Activated T-cell treated with anti-CD3 and anti-CD28 coated beads, Interleukin-2, amount 50 U/mL, for 72 hours (primary cell): ENCODE measurements at regions not wholly inside any gene's neighbourhood (a gene's known extent, or its start where the extent isn't known, plus 50 kb on each side); places are given as distances from the start of the nearest gene placed in this dataset.
"Not testable (repeated sequence)": the region's sequence is repeated elsewhere in the genome, so short reads cannot be mapped to it uniquely, and the experiment has no call there.

Experiments
- ATAC-seq, 2 donors: fragments of 150-1000 bp; cut with Tn5 transposase; replicated peaks in 1 of 2; 2 replicates each; pipeline ENCODE4 v1.10.0; 2021; ENCODE audit warnings: moderate library complexity in 2 of 2, mild to moderate bottlenecking in 1 of 2
- DNase-seq, 2 donors: peaks; one replicate each; pipeline ENCODE4 v3.0.0; 2021 to 2022; ENCODE audit warnings: mixed read lengths in 1 of 2
- H3K27ac Mint-ChIP-seq: one replicate; pipeline ENCODE4 v1.8.0; 2022; ENCODE audit warnings: mild to moderate bottlenecking, moderate library complexity, mixed read lengths
- H3K27me3 Mint-ChIP-seq: one replicate; pipeline ENCODE4 v1.8.0; 2022; ENCODE audit warnings: low read depth, mixed read lengths
- H3K36me3 Mint-ChIP-seq, 2 donors: one replicate each; pipeline ENCODE4 v1.8.0; 2022; ENCODE audit warnings: mixed read lengths in 2 of 2, mild to moderate bottlenecking in 1 of 2; ENCODE audit not compliant: insufficient read depth in 2 of 2
- H3K4me1 Mint-ChIP-seq: one replicate; pipeline ENCODE4 v1.8.0; 2022; ENCODE audit warnings: low read depth, mixed read lengths
- H3K4me3 Mint-ChIP-seq, 2 donors: one replicate each; pipeline ENCODE4 v1.8.0; 2022; ENCODE audit warnings: mild to moderate bottlenecking in 2 of 2, mixed read lengths in 2 of 2, moderate library complexity in 2 of 2
- H3K9me3 Mint-ChIP-seq, 2 donors: one replicate each; pipeline ENCODE4 v1.8.0; 2022; ENCODE audit warnings: mixed read lengths in 2 of 2

DNA sequence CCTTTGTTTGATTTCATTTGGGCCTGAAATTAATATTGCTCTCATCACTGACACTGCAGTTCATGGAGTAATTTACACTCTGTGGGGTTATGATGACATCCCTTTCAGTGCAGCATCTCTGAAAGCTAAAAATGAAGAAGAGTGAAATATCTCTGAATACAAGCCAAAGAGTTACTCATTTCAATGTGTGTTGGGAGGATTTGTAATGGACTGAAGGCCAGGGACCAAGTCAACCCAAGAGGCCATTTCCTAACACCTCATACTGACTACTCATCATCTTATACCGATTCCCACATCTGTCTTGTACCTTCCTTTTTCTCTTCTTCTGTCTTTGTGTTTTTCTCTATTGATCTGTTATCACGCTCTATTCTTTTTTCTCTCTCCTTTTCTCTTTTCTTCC is 374.4 kb upstream of the FRG1 start:
- H3K9me3 Mint-ChIP-seq, H3K4me1 Mint-ChIP-seq, ATAC-seq, H3K27me3 Mint-ChIP-seq, H3K27ac Mint-ChIP-seq, DNase-seq, H3K4me3 Mint-ChIP-seq, H3K36me3 Mint-ChIP-seq: not testable (repeated sequence)

DNA sequence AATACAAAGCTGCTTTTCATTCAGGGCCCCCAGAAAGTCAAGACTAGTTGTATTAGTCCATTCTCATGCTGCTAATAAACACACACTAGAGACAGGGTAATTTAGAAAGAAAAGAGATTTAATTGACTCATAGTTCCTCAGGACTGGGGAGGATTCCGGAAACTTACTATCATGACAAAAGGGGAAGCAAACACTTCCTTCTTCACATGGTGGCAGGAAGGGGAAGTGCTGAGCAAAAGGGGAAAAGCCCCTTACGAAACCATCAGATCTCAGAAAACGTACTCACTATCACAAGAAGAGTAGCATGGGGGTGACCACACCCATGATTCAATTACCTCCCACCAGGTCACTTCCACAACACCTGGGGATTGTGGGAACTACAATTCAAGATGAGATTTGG is 373.8 kb upstream of the FRG1 start:
- not testable (repeated sequence) for H3K4me3 Mint-ChIP-seq, H3K27me3 Mint-ChIP-seq, H3K36me3 Mint-ChIP-seq, H3K4me1 Mint-ChIP-seq, DNase-seq, H3K9me3 Mint-ChIP-seq, ATAC-seq, H3K27ac Mint-ChIP-seq

DNA sequence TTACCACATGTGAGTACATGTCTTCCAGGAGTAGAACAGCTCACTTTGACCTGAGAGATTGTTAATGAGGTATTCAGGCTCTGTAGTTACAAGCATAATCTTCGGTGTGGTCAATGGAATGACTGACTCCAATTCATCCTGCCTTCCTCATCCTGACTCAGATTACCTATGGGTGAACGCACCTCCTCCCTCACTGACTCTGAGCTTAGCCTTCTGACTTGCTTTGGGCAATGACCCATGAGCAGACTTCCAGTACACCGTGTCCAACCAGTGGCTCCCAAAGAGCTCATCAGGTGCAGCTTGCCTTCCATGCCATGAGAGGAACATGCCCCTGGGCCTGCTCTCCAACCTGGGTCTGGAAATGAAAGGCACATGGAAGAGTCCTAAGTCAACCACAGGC is 361.0 kb upstream of the FRG1 start:
- DNase-seq, H3K9me3 Mint-ChIP-seq, H3K4me3 Mint-ChIP-seq, H3K27ac Mint-ChIP-seq, H3K36me3 Mint-ChIP-seq, ATAC-seq, H3K4me1 Mint-ChIP-seq, H3K27me3 Mint-ChIP-seq: not testable (repeated sequence)

DNA sequence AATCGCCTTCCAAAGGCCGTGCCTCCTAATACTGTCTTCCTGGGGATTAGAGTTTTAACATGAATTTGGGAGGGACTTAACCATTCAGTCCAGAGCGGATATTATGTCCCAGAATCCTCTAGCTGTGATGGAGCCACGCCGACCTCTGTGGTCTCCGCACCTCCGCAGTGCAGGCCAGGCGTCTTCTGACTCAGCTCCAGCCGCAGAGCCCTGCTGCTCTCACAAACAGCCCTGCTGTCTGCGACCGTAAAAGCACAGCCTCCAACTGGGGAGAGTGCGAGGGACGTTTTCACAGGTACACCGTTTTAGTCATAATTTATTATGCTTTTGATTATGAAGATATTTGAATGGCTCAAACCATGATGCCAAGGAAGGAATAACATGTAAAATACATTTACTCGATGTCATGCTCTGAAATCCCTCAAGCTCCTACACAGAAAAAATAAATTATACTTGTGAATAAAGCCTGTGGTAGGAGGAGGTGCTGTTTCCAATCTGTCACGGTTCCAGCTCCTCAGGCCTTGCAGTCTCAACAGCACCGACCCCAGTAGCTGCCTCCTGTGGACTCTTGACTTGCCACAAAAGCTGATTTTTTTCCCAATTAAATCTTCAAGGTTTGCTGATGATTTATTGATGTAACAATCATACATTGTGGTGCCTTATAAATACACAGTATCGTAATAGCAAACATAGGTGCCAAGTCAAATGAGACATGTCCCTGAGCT is 353.6 kb upstream of the FRG1 start:
- not testable (repeated sequence) for H3K36me3 Mint-ChIP-seq, H3K4me1 Mint-ChIP-seq, H3K27me3 Mint-ChIP-seq, H3K9me3 Mint-ChIP-seq, H3K27ac Mint-ChIP-seq, DNase-seq, H3K4me3 Mint-ChIP-seq, ATAC-seq

DNA sequence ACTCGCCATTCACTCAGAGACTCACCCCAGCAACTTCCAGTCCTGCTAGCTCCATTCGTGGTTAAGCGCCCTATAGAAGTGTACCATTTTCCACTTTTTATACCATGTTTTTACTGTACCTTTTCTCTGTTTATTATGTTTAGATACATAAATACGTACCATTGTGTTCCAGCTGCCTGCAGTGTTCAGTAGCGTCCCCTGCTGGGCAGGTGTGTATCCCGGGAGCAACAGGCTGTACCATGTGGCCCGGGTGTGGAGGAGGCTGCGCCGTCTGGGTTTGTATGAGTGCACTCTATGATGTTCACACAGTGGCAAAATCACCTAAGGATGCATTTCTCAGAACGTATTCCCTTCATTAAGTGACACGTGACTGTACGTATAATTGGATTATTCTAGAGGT is 351.5 kb upstream of the FRG1 start:
- not testable (repeated sequence) for H3K4me1 Mint-ChIP-seq, H3K9me3 Mint-ChIP-seq, H3K27ac Mint-ChIP-seq, ATAC-seq, H3K36me3 Mint-ChIP-seq, DNase-seq, H3K27me3 Mint-ChIP-seq, H3K4me3 Mint-ChIP-seq

DNA sequence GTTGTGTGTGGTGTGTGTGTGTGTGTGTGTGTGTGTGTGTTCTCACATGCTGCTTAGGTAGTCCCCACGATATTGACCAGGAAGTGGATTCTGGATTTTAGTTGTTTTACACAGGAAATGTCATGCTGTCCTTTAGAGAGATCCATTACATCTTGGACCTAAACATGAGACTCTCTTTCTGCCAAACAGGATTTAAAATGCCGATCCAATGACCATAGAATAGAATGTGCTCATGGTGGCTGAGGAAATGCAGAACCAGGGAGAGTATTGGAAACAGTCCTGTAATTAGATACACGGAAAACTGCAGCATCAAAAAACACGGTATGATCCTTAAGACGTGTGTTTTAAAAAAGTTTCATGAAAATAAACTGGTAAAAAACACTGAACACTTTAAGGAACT is 347.8 kb upstream of the FRG1 start:
- Mint-ChIP-seq H3K27ac (no peak overlapping the region), H3K27me3 (no peaks in the 10 kb centered on the region), H3K9me3 (peaks cover 2 to 3% of the 10 kb centered on the region in 2 donors), H3K4me3 (no peak overlapping the region), H3K4me1 (no peaks in the 10 kb centered on the region), H3K36me3 (no peaks in the 10 kb centered on the region)
- DNase-seq (no peak), ATAC-seq (no peak)

DNA sequence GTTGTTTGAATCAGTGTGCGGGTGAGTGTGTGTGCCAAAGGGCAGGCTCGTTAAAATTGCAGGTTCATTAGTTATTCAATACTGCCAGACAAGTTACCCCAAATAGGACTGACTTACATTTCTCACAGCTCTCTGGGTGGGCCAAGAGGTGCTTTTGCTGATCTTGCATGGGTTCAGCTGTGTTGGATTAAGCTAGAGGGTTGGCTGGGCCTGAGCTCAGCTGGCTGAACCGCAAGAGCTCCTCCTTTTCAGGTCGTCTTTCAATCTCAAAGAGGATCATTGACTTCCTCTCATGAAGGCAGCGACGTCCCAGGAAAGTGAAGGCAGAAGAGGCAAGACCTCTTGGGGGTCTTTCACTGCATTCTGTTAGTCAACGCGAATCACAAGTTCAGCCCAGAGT is 343.3 kb upstream of the FRG1 start:
- Mint-ChIP-seq H3K4me1 (no peaks in the 10 kb centered on the region), H3K27ac (no peak overlapping the region), H3K27me3 (no peaks in the 10 kb centered on the region), H3K4me3 (no peak overlapping the region), H3K36me3 (peaks cover 1 to 2% of the 10 kb centered on the region in 2 donors), H3K9me3 (no peaks in the 10 kb centered on the region)
- ATAC-seq: no peak
- no peak for DNase-seq

DNA sequence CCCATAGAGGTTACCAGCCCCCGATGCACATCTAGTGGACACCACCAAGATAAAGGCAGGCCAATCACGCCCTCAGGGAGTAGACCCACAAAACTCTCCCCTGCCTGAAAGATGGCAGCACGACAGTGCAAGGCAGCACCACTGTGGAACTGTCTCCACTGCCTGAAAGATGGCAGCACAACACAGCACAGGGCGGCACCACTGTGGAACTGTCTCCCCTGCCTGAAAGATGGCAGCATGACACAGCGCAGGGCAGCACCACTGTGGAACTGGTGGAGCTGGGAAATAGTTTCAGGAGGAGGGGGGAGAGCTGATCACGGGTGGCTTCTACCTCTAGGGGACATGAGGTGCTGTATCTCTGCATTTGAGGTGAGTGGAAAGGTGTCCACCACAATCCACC is 340.4 kb upstream of the FRG1 start:
- Mint-ChIP-seq H3K4me1 (no peaks in the 10 kb centered on the region), H3K36me3 (peaks cover 1 to 2% of the 10 kb centered on the region in 2 donors), H3K27me3 (no peaks in the 10 kb centered on the region), H3K4me3 (no peak overlapping the region), H3K27ac (no peak overlapping the region), H3K9me3 (no peaks in the 10 kb centered on the region)
- ATAC-seq (no peak), DNase-seq (no peak)

DNA sequence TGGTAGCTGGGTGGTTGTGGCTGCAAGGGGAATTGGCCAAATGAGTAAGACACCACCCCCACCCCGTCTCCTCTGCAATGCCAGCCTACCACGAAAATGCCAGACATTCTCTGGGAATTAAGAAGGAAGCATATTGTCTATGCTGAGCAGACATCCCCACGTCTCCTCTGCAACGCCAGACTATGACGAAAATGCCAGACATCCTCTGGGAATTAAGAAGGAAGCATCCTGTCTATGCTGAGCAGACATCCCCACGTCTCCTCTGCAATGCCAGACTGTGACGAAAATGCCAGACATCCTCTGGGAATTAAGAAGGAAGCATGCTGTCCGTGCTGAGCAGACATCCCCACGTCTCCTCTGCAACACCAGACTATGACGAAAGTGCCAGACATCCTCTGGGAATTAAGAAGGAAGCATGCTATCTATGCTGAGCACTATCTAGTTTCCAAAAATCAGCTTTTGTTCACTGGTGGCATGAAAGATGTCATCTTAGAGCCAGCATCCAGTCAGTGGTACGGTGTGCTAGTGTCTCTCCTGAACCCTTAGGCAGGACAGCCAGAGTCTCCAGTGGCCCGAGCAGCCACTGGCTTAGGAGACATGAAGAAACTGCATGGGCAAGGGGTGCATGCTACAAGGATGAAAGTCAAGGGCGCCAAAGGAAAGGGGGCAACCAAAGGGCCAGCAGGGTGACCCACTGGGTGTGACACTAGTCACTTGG is 339.8 kb upstream of the FRG1 start:
- no peaks in the 10 kb centered on the region for H3K27me3 Mint-ChIP-seq

DNA sequence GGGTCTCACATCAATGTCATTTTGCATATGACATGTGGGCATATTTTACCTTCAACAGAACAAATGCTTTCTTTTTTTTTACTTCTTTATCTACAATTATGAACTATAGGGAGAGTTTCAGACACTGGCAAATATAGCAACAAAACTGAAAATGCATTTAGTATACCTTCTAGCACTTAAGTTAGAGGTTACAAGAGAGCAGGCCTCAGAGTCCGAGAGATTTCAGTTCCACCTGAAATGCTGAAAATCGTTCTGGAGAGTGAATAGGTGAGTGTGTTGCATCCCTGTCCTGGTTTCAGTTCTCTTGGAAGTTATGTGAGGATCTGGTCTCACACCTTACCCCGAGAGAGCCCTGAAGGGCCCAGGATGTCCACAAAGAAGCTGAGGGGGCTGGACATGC is 337.8 kb upstream of the FRG1 start:
- not testable (repeated sequence) for ATAC-seq, H3K9me3 Mint-ChIP-seq, H3K27ac Mint-ChIP-seq, DNase-seq, H3K27me3 Mint-ChIP-seq, H3K4me1 Mint-ChIP-seq, H3K36me3 Mint-ChIP-seq, H3K4me3 Mint-ChIP-seq

More for the DNA sequence above, 339.8 kb upstream of the FRG1 start:
- no peak overlapping the region for H3K27ac Mint-ChIP-seq
- no peaks in the 10 kb centered on the region for H3K9me3 Mint-ChIP-seq
- no peaks in the 10 kb centered on the region for H3K4me1 Mint-ChIP-seq
- no peak for ATAC-seq
- H3K36me3 Mint-ChIP-seq: peaks cover 1 to 2% of the 10 kb centered on the region in 2 donors
- no peak overlapping the region for H3K4me3 Mint-ChIP-seq
- DNase-seq: no peak

DNA sequence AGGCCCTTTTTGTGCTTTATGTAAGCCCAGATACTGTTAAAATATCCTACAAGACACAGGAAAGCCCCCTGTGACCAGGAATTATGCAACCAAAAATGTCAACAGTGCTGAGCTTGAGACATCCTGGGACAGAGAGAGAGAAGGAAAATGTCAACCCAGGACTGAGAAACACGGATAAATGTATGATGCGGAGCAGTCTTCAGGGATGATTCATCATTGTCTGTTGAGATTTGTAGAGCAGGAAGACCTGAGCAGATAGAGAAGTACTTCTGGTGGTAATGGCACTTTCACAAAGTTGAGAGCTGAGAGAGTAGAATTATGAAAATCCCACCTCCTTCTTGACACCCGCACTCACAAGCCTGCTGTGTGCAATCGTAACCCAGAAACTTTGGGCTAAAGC is 330.1 kb upstream of the FRG1 start:
- not testable (repeated sequence) for H3K9me3 Mint-ChIP-seq, ATAC-seq, H3K27me3 Mint-ChIP-seq, H3K36me3 Mint-ChIP-seq, H3K4me1 Mint-ChIP-seq, DNase-seq, H3K4me3 Mint-ChIP-seq, H3K27ac Mint-ChIP-seq

DNA sequence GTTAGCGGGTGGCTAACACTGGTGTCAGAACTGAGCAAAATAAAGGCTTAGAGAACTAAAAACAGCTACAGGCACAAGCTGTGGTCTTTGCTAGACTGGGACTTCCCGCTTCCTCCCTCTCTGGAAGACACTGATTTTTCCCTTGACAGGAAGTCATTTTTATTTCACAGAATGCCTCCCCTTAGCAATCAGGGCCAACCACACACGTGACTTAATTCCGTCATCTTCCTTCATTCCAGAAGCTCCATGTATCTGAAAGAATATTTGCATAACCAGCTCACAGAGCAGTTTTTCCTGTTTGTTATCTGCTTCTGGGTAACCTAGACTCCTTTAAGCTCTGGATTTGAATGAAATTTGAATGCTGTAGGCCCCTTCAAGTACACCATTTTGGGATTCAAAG is 327.5 kb upstream of the FRG1 start:
- Mint-ChIP-seq H3K4me1 (no peaks in the 10 kb centered on the region), H3K27ac (no peak overlapping the region), H3K36me3 (peaks cover 0 to 1% of the 10 kb centered on the region in 2 donors), H3K27me3 (no peaks in the 10 kb centered on the region), H3K9me3 (no peaks in the 10 kb centered on the region), H3K4me3 (no peak overlapping the region)
- no peak for DNase-seq
- no peak for ATAC-seq

DNA sequence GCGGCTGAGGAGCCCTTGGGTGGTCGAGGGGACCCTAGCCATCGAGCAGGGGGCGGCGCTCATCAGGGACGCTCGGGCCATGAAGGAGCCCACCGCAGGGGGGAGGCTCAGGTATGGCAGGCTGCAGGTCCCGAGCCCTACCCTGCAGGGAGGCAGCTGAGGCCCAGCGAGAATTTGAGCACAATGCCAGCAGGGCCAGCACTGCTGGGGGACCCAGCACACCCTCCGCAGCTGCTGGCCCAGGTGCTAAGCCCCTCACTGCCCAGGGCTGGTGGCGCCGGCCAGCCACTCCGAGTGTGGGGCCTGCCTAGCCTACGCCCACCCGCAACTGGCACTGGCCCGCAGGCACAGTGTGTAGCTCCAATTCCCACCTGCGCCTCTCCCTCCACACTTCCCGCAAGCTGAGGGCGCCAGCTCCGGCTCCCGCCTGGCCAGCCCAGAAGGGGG is 325.4 kb upstream of the FRG1 start:
- Mint-ChIP-seq H3K36me3 (peaks cover 0 to 1% of the 10 kb centered on the region in 2 donors), H3K9me3 (no peaks in the 10 kb centered on the region), H3K27me3 (no peaks in the 10 kb centered on the region), H3K27ac (no peak overlapping the region), H3K4me3 (no peak overlapping the region), H3K4me1 (no peaks in the 10 kb centered on the region)
- DNase-seq (no peak), ATAC-seq (no peak)

DNA sequence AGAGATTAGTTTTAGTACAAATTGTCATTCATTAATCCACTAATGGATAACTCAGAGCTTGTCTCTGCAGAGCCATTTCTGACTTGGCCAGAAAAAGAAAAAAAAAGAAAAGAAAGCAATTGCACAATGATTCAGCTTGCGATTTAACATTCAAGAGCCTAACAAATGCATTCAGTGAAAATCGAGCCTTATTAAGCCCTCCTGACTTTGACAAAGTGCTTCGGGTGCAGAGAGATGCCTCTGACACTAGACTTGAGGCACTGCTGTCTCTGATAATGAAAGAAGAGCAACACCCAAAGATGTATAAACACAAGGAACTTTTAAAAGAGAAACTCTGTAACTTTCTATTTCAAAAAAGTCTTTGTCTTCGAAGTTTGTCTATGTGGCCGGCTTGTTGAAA is 322.9 kb upstream of the FRG1 start:
- not testable (repeated sequence) for H3K27me3 Mint-ChIP-seq, ATAC-seq, H3K27ac Mint-ChIP-seq, H3K36me3 Mint-ChIP-seq, H3K4me3 Mint-ChIP-seq, DNase-seq, H3K9me3 Mint-ChIP-seq, H3K4me1 Mint-ChIP-seq
